NCI-H2107 treated with DMSO at 0.1 percent for 48 hours (cell line): ENCODE measurements at regions not wholly inside any gene's neighbourhood (a gene's known extent, or its start where the extent isn't known, plus 50 kb on each side); places are given as distances from the start of the nearest gene placed in this dataset.
"Not testable (repeated sequence)": the region's sequence is repeated elsewhere in the genome, so short reads cannot be mapped to it uniquely, and the experiment has no call there.

Source experiments
- DNase-seq: peaks from one replicate; lab custom pipeline; 2025; ENCODE audit not compliant: unreplicated experiment; lab: John Stamatoyannopoulos, UW

GRCh38 chr14:105894978-105895881 is 368.8 kb downstream of the TMEM121 start:
- DNase-seq, result no peak

GRCh38 chr14:105896206-105896605 is 369.8 kb downstream of the TMEM121 start:
- not testable (repeated sequence) for DNase-seq

GRCh38 chr14:105896961-105897724 is 370.8 kb downstream of the TMEM121 start:
- not testable (repeated sequence) for DNase-seq

DNA sequence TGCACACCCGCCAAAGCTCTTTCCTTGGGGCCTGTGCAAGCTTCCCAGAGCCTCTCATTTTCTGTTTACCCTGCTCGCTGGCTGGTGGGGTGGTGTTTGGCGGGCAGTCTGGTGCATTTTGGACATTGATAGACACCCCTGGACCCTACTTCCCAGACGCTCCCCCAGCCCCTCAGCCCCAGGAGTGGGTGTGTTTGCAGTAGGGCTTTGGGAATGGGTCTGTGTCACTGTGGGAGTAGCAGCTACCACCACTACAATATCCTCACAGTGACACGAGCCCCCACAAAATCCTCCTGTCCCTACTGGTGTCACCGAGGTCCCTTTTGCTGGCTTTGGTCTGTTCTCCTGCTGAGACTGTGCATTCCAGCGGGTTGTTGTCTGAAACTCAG is 371.3 kb downstream of the TMEM121 start:
- no peak for DNase-seq

DNA sequence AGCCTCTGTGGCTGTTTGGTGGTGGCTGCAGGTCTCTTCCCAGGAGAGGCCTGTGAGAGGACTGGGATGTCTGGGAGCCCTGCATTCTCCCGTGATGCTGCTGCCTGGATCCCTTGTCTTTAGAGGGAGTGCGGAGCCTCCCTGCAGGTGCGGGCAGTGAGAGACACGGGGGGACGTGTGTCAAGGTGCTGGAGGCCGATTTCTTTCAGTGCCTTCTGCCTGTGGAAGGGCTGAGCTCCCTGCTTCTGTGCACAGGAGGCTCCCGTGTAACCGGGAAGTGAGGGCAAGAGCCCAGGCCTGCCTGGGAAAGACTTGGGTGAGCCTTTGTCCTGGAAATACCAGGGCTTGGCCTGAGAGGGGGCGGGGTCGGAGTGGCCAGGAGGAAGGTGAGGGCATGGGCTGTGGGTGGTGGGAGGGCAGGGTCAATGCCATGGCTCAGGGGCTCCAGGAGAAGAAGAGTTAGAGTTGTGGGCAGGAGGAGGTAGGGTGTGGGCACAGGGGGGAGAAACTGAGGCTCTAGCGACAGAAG is 372.2 kb downstream of the TMEM121 start:
- DNase-seq, result no peak

DNA sequence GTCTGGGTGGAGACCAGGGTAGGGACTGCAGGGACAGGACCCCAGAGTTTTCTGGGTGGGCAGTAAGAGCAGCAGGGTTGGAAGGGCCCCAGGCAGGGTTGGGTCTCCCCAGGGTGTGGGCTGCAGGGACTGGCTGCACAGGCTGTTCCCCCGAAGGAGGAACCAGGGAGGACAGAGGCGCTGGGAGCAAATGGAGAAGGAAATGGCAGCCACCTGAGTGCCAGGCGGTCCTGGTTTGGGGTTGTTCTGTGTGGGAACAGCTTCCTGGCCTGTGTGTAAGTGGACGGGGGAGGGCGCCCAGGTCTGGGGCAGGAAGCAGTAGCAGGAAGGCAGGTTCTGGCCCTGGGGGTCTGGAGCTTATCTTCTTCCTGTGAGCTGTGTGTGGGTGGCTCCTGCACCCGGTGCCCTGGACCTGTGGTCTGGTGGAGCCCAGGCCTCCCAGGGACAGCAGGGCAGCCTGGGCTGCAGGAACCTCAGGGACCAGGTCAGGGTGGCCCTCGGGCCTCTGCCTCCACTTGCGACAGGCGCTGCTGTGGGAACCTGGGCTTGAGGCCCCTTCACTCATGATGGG is 372.8 kb downstream of the TMEM121 start:
- no peak for DNase-seq

GRCh38 chr14:105899657-105900397 is 373.4 kb downstream of the TMEM121 start:
- no peak for DNase-seq

- DNase-seq, result no peak
Observed at GRCh38 chr14:105900398-105901160, 374.2 kb downstream of the TMEM121 start.

GRCh38 chr14:105901226-105901625 is 374.8 kb downstream of the TMEM121 start:
- DNase-seq, result no peak

DNA sequence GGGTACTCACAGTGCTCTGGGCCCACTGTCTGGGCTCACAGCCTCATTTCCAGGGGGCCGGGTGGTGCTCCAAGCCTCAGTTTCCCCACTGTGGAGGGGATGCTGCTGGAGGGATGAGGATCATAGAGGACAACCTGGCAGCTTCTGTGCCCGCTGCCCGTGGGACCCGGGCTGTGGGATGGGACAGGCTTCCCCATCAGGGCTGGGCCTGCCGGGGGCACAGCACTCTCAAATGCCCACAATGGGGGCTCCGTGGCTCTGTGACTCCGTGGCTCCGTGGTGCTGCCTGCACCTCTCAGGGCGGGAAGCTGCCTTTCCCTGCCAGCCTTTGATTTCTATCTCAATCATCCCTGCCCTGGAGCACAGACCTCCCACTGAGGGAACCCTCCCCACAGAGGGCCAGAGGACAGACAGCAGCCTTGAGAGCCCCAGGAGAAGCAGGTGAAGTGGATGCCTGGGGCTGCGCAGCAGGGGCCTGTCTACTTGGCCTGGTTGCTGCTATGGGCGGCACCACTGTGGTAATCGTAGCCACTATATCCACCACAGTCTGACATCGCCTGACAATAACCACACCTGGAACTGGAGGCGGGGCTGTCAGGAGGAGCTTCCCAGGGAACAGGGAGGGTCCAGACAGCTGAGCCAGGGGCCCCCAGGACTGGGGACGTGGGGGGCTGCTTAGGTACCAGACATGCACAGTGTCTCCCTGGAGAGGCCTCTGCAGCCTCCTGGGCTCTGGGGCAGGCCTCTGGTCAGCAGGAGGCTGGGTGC is 375.9 kb downstream of the TMEM121 start:
- peak; percentile 86 for DNase-seq

DNA sequence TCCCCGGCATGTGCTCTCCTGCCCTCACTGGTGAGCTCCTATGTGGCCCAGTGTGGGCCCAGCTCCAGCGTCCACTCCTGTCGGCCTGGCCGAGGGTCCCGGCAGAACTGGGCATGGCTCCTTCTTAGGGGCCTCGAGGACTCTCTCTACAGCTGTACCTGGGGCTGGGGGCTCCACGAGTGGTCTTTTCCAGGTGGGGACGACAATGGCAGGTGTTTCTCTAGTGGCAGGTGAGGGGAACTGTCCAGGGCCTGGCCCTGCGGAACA is 376.4 kb downstream of the TMEM121 start:
- not testable (repeated sequence) for DNase-seq

DNA sequence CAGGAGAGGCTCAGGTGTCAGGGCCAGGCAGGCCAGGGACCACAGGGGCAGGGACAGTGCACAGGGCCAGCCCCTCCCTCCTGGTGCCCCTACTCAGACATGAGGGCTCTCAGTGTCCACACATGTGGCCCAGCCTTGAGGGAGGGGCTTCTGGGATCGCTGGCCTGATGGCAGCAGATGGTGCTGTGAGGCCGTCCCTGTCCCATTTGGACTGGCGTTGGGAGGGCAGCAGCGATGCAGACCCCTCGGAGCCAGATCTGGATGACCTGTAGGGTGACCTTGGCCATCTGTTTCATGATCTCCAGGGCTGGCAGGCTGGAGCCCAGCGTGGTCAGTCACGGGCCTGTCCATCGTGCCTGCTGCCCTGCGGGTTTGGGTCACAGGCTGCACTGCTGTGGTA is 377.6 kb downstream of the TMEM121 start:
- no peak for DNase-seq

DNA sequence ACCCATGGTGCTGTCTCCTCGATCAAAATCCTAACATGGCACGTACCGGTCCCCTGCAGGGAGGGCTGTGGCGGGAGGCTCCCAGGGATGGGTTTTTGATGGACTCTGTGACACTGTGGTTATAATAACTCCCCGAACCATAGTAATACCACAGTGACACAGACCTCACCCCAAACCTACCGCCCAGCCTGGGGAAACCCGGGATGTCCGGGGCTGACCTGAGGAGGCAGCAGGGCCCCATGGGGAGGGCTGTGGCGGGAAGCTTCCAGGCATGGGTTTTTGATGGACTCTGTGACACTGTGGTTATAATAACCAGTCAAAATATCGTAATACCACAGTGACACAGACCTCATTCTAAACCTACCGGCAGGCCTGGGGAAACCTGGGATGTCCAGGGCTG is 378.0 kb downstream of the TMEM121 start:
- no peak for DNase-seq

- DNase-seq, result no peak
Observed at GRCh38 chr14:105905456-105905855, 379.1 kb downstream of the TMEM121 start.

GRCh38 chr14:105907276-105907675 is 380.9 kb downstream of the TMEM121 start:
- DNase-seq, result no peak

DNA sequence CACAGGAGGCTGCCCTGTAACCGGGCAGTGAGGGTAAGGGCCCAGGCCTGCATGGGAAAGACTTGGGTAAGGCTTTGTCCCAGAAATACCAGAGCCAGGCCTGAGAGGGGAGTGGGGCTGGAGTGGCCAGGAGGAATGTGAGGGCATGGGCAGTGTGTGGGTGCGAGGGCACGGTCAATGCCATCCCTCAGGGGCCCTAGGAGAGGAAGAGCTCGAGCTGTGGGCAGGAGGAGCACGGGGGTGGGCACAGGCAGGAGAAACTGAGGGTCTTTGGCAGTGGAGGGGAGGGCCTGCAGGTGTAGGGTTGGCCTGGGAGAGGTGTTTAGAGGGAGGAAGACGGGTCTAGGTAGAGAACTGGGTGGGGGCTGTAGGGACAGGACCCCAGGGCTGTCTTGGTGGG is 381.6 kb downstream of the TMEM121 start:
- DNase-seq, result no peak

- DNase-seq, result no peak
Observed at GRCh38 chr14:105908481-105908911, 382.1 kb downstream of the TMEM121 start.

GRCh38 chr14:105909046-105909827 is 382.9 kb downstream of the TMEM121 start:
- no peak for DNase-seq

DNA sequence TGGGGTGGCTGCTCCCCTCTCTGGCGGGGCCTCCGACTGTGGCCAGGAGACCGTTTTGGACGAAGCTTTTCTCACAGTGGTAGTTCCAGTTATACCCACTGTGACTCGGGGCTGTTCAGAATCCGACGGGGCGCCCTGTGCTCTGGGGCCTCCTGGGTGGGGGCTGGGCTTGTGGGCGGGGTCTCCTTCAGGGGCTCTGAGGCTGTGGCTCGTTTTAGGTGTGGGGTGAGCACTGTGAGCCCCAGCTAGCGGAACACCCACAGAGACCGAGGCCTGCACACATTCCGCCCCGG is 383.4 kb downstream of the TMEM121 start:
- DNase-seq, result not testable (repeated sequence)
